ENCODE measurements at regions not wholly inside any gene's neighbourhood (a gene's known extent, or its start where the extent isn't known, plus 50 kb on each side); places are given as distances from the start of the nearest gene placed in this dataset.

DNA sequence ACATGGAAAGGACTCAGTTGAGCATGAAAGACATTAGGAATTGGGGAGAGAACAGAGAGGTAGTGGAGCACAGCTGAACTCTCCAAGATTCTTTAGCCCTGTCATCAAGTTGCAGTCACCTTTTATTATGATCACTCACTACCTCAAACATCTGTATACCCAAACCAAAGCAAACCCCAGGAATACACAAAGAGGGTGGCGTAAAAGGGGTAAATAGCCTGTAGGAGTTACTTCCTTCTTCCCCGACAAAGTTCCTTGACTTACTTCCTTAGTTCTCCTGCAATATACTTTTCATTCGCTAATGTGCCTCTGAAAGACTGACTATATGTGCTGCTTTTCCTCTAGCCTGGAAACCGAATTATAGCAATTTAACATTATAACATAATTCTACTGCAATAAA, 159.9 kb downstream of the SPRY1 start:
- H3K36me3 ChIP-seq: no peaks in the 10 kb centered on the region
- intact Hi-C loops (cut with DNase I): loop anchor here in 7 of 10 donors (5.0 to 10.0 kb wide), 6 partner anchors 122 to 558 kb away; no protein-coding TSS in a partner anchor
- WGBS, 2 donors: 81 to 92% methylated on average over 4 of the region's 4 CpGs
- peak overlapping the region in 7 of 10 donors; percentile 61 to 79 (median 76) for H3K27ac ChIP-seq
- ATAC-seq (no peak), DNase-seq (no peak)
- H3K9me3 ChIP-seq: no peaks in the 10 kb centered on the region
- H3K27me3 ChIP-seq: no peaks in the 10 kb centered on the region
- H3K4me3 ChIP-seq: no peak overlapping the region
- peaks cover 0 to 43% (median 27%) of the 10 kb centered on the region in 9 donors for H3K4me1 ChIP-seq
- TF ChIP-seq, protein P1, sequence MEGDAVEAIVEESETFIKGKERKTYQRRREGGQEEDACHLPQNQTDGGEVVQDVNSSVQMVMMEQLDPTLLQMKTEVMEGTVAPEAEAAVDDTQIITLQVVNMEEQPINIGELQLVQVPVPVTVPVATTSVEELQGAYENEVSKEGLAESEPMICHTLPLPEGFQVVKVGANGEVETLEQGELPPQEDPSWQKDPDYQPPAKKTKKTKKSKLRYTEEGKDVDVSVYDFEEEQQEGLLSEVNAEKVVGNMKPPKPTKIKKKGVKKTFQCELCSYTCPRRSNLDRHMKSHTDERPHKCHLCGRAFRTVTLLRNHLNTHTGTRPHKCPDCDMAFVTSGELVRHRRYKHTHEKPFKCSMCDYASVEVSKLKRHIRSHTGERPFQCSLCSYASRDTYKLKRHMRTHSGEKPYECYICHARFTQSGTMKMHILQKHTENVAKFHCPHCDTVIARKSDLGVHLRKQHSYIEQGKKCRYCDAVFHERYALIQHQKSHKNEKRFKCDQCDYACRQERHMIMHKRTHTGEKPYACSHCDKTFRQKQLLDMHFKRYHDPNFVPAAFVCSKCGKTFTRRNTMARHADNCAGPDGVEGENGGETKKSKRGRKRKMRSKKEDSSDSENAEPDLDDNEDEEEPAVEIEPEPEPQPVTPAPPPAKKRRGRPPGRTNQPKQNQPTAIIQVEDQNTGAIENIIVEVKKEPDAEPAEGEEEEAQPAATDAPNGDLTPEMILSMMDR (IDR thresholded peaks at IDR 0.05): no peak

- ATAC-seq: no peak
- intact Hi-C loops (cut with DNase I): loop anchor here in 7 of 10 donors (5.0 to 10.0 kb wide), 6 partner anchors 123 to 557 kb away; no protein-coding TSS in a partner anchor
Measured at GRCh38 chr4:123557857-123558536, 161.4 kb downstream of the SPRY1 start.

DNA sequence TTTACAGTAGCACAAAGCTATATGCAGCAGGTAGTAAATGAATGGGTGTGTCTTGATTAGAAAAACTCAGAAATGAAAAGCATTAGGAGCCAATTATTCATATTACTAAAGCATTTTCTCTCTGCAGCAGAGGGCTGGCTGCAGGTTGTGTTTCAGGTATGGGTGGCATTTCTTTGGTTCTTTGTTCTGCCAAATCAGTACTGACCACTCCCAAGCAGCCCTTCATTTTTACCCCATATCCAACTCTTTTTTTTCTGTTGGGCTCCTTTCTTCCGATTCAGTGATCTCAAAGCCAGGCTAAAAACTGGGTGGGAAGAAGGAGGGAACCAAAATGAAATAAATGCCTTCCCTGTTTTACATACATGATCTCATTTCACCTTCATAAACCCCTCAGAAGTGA, 162.3 kb downstream of the SPRY1 start:
- TF ChIP-seq, protein P1 (IDR thresholded peaks at IDR 0.05): no peak
- intact Hi-C loops (cut with DNase I): loop anchor here in 7 of 10 donors (5.0 to 10.0 kb wide), 6 partner anchors 124 to 556 kb away; no protein-coding TSS in a partner anchor

More at GRCh38 chr4:123557857-123558536, 161.4 kb downstream of the SPRY1 start:
- Histone ChIP-seq H3K27me3 (no peaks in the 10 kb centered on the region), H3K9me3 (no peaks in the 10 kb centered on the region), H3K4me1 (peaks cover 0 to 39% (median 27%) of the 10 kb centered on the region in 9 donors), H3K36me3 (no peaks in the 10 kb centered on the region), H3K4me3 (no peak overlapping the region), H3K27ac (no peak overlapping the region)
- 73 to 94% methylated on average over 4 of the region's 4 CpGs for WGBS, 2 donors
- no peak for DNase-seq
- TF ChIP-seq, protein P1 (IDR thresholded peaks at IDR 0.05): no peak

GRCh38 chr4:123559955-123560871, 163.6 kb downstream of the SPRY1 start:
- intact Hi-C loops (cut with DNase I): loop anchor here in 7 of 10 donors (5.0 to 10.0 kb wide), 10 partner anchors 95 to 555 kb away; no protein-coding TSS in a partner anchor
- Histone ChIP-seq H3K36me3 (no peaks in the 10 kb centered on the region), H3K27ac (no peak overlapping the region), H3K9me3 (no peaks in the 10 kb centered on the region), H3K4me1 (peaks cover 0 to 21% (median 16%) of the 10 kb centered on the region in 9 donors), H3K27me3 (no peaks in the 10 kb centered on the region), H3K4me3 (no peak overlapping the region)
- ATAC-seq (no peak), DNase-seq (no peak)
- TF ChIP-seq, protein P1 (IDR thresholded peaks at IDR 0.05): no peak
- WGBS, 2 donors: 78 to 79% methylated on average over 7 of the region's 7 CpGs

More for the DNA sequence above, 162.3 kb downstream of the SPRY1 start:
- Histone ChIP-seq H3K4me1 (peaks cover 0 to 30% (median 27%) of the 10 kb centered on the region in 9 donors), H3K36me3 (no peaks in the 10 kb centered on the region), H3K4me3 (no peak overlapping the region), H3K27me3 (no peaks in the 10 kb centered on the region), H3K27ac (no peak overlapping the region), H3K9me3 (no peaks in the 10 kb centered on the region)
- WGBS, 2 donors: 90 to 92% methylated on average over 1 of the region's 1 CpG
- ATAC-seq (no peak), DNase-seq (no peak)
